ENCODE measurements at regions not wholly inside any gene's neighbourhood (a gene's known extent, or its start where the extent isn't known, plus 50 kb on each side); places are given as distances from the start of the nearest gene placed in this dataset.

GRCh38 chr6:138598562-138599173 is 99.4 kb upstream of the NHSL1 start (continued):
- TF ChIP-seq AHDC1 (CRISPR knock-in tag; IDR thresholded peaks at IDR 0.05; ENCODE audit: borderline replicate concordance) (peak; percentile 83; the same call in 1 of the 2 replicates), MAFK (conservative IDR thresholded peaks at IDR 0.05 in 1 of 2, IDR thresholded peaks at IDR 0.05 in 1 of 2; ENCODE audit: low read length in 2 of 2) (peak; percentile 91 to 93), EHMT2 (IDR thresholded peaks at IDR 0.05; ENCODE audit: borderline replicate concordance, low read depth, low read length) (0 out of 2 replicates have a peak, but pooled peaks have one; percentile 54), HNF4A (CRISPR knock-in tag; IDR thresholded peaks at IDR 0.05) (peak; percentile 83), TEAD3 (CRISPR knock-in tag; optimal IDR thresholded peaks at IDR 0.05; ENCODE audit: borderline replicate concordance) (peak; percentile 29), SALL1 (CRISPR knock-in tag; IDR thresholded peaks at IDR 0.05) (no peak; the same call in 1 of the 2 replicates), ARID3A (IDR thresholded peaks at IDR 0.05; ENCODE audit: low read depth, low read length) (peak; percentile 83), MED1 (CRISPR knock-in tag; IDR thresholded peaks at IDR 0.05) (peak; percentile 53), ZKSCAN8 (CRISPR knock-in tag; IDR thresholded peaks at IDR 0.05; ENCODE audit: borderline replicate concordance) (peak; percentile 33; the same call in 1 of the 2 replicates), BCL3 (CRISPR knock-in tag; IDR thresholded peaks at IDR 0.05) (no peak), FOXA3 (CRISPR knock-in tag; IDR thresholded peaks at IDR 0.05) (peak; percentile 49), NR2C2 (CRISPR knock-in tag; IDR thresholded peaks at IDR 0.05; ENCODE audit: borderline replicate concordance) (peak; percentile 18; the same call in 1 of the 2 replicates), ZNF646 (CRISPR knock-in tag; IDR thresholded peaks at IDR 0.05) (no peak), HOXA9 (CRISPR knock-in tag; IDR thresholded peaks at IDR 0.05; ENCODE audit: borderline replicate concordance) (no peak)
